Superior temporal gyrus (tissue), 1 donor: ENCODE measurements at regions not wholly inside any gene's neighbourhood (a gene's known extent, or its start where the extent isn't known, plus 50 kb on each side); places are given as distances from the start of the nearest gene placed in this dataset.

Source experiments
- DNase-seq: peaks from one replicate; pipeline ENCODE4 v3.0.0-alpha.2; 2016; ENCODE audit errors: extremely low spot score

GRCh38 chr12:115032521-115032920 is 348.5 kb upstream of the TBX3 start:
- DNase-seq: no peak

GRCh38 chr12:115030017-115030416 is 346.0 kb upstream of the TBX3 start:
- no peak for DNase-seq

DNA sequence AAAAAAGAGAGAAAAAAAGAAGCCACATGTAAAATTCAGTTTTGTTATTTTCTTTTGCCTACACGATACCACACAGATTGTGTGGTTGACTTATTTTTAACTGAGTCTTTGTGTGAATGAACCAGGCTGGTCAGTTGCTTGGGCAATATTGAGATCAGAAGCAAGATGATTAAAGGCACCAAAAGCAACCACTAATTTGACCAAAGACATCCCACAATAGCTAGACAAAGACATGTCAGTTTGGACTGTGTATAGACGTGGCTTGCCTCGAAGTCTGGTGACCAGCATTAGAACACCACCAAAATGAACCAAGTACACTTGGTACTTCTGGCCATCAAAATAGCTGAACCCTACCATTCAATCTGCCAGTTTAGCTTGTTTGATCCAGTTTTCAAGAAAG is 340.6 kb upstream of the TBX3 start:
- DNase-seq: no peak

DNA sequence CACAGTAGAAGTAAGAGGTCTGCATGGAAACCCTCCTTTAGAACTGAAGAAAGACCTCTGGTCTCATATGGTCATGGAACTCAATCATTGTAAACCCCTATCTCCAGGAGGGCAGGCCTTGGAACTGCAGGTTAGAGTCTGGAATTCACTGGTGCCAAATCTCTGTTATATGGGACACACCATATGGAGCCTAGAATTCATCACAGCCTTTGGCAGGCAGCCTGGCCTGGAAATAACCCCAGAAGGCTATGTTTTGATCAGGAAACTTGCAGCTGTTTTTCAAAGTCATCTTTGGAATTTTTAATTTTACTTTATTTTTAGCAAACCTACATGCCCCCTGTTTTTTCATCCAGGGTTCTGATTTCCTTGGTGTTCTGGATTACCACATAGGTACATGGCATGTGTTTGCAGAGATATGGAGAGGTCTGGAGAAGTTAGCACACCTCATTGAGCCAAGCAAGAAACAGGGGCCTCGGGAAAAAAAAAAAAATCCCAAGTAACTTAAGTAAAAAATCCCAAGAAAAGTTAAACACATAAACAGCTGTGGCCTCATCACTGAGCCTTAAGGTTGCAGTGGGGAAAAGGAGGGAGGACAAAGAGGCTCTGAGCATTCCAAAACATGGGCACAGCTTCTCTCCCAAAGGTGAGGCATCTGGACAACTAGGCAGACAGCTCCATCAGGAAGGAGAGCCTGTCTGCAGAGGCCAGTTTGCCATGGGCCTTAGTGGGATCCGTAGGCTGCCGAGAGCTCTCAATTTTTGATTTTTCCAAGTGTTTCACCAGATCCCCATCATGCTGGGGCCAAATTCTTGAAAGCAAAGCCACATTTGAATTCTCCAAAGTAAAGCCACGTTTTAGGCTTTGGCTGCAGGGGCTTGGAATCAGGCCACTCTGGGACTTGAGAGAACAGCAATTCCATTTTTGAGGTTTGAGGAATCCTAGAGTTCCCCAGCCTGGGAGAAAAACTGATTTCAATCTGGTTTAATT is 339.6 kb upstream of the TBX3 start:
- DNase-seq: peak; percentile 30

- no peak for DNase-seq
Measured at GRCh38 chr12:115020091-115020490, 336.1 kb upstream of the TBX3 start.

DNA sequence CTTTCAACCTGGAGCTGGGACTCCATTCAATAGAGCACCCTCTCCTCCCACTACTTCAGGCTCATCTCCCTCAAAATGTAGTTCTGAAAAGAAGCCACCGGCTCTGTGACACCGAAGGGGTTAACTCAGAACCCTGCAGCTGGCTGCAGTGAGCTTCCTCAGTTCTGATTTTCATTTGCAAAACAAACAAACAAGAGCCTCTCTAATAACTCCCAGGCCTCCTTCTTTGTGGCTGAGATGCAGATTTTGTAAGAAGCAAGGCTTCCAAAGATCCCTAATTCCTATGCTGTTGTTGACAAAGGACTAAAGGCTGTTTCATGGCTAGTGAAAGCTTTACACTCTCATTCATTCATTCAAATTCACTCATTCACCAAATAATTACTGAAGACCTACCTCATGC is 333.4 kb upstream of the TBX3 start:
- DNase-seq: no peak

DNA sequence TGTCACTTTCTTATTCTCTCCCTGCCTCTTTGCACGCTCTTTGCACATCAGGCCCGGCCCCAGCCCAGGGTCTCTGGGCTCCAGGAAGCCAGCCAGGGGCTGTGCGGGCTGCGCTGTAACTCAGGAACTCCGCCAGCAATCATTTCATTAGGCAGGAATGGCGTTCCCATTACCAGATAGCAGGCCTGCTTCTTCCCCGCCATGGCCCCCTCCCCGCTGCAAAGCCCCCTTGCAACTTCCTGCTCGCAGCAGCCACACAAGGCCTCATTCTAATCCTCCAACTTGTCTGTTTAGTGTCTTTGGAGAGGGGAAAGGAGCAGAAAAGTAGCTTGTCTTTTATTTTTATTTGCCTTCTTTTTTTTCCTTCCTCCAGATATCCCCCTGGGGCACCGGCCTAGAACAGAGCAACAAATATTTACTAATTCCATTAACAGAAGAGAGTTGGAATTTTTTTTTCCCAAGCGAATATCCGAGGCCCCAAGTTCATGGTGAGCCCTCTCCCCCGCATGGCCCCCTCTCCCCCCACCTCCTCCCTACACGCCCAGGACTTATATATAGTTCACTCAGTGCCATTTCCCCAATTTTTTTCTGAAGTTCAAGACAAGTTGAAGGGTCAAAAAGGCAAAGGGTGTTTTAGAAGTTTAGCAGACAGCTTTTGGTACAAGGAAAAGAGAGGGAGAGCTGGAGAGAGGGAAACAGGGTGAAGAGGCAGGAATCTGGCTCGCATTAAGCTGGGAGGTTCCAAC is 329.4 kb upstream of the TBX3 start:
- no peak for DNase-seq

- DNase-seq: no peak
Measured at GRCh38 chr12:115012861-115013235, 328.9 kb upstream of the TBX3 start.

DNA sequence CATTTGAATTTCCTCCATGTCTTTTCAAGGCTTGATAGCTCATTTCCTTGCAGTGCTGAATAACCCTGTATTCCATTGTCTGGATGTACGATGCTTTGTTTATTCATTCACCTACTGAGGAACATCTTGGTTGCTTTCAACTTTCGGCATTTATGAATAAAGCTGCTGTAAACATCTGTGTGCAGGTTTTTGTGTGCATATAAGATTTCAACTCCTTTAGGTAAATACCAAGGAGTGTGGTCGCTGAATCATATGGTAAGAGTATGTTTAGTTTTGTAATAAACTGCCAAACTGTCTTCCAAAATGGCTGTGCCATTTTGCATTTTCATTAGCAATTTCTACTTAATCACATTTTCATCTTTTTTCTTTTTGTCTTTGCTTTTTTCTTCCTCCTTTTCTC is 327.7 kb upstream of the TBX3 start:
- no peak for DNase-seq

- DNase-seq: no peak
Measured at GRCh38 chr12:115010324-115010995, 326.5 kb upstream of the TBX3 start.

DNA sequence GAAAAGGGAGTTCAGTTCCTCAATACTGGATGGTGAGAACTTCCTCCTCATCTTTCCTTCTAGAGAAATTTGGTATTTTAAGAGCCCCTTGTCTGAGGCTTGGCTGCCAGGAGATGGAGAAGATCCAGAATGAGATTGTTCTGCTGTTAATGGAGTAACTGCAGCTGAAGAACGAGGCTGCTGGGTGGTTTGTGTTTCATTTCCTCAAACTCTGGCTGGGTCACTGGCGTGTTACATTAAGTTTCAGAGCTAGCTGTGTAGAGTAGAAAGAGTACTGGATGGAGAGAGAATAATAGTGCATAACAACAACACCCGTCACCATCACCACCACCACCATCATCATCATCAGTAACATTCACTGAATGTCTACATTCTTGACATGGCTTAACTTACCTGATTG is 325.0 kb upstream of the TBX3 start:
- no peak for DNase-seq

DNA sequence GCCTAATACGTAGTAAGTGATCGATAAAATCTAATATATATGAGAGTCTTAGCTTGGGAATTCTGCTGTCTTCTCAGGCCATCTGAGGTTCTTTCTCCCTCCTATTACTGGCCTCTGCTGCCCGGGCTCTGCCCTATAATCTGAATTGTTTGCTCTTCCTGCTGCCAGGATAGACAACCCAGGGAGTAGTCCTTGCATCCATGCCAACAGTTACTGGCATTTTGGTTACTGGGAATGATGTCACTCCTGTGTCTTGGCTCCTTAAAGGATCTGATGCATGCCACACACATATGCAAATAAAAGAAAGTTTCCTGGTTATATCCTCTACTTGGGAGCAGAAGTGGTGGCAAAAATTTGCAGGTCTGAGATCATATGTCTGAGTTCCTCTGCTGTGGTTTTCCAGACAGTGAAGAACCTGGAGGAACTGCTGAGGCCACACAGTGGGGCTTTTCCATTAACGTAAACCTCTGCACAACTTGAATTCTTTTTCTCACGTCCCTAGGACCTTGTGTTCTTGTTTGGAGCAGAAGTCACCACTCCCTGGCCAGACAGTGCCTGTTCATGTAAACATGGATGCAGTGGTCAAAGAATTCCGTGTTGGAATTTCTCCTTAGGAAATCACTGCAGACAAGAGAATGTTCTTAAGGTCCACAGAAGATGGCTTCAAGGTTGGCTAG is 320.6 kb upstream of the TBX3 start:
- no peak for DNase-seq

GRCh38 chr12:115002434-115002833 is 318.5 kb upstream of the TBX3 start:
- no peak for DNase-seq

DNA sequence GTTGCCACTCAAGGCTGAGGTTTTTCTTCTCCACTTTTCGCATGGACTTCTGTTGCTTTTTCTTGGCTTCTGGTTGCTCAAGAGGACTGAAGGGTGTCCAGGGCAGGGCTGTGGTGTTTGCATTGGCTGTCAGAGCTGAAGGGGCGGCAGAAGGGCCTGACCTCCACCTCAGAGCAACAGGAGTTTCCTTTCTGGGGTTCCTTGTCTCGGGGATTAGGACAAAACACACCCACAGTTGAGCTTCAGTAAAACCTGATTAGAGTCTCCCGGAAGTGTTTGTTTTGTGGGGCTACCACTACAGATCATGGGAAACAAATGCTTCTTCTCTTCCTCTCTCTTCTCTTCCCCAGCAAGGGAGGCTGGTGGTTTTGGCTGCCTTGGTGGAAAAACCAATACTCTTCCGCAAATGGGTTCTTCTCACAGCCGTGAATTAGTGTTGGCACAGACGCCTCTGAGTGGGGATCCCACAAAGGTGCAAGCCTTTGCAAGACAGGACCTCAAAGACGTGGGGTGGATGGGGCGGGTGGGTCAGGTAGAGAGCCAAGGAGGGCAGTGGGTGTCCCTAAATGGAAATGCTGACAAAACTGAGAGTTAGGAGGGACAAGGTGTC is 317.7 kb upstream of the TBX3 start:
- no peak for DNase-seq

GRCh38 chr12:115000038-115000437 is 316.1 kb upstream of the TBX3 start:
- no peak for DNase-seq

DNA sequence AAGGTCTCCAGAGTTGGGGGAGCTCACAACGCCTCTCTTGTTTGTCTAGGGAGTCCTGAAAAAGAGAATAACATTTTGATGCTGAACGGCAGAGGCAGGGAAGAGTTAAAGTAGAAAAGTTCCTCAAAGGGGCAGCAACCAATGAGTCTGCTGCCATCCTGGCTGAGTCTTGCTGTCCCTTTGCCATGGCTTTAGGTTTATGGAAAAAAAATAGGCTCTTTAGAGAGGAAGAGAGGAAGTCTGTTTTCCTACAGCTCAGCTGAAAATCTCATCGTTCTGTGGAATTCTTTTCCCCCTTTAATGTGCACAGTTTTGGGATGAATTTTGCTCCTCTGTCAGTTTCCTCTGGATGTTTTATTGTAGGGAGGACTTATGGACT is 314.8 kb upstream of the TBX3 start:
- DNase-seq: no peak

GRCh38 chr12:114998118-114998749 is 314.3 kb upstream of the TBX3 start:
- DNase-seq: no peak

GRCh38 chr12:114996382-114996781 is 312.4 kb upstream of the TBX3 start:
- DNase-seq: no peak

DNA sequence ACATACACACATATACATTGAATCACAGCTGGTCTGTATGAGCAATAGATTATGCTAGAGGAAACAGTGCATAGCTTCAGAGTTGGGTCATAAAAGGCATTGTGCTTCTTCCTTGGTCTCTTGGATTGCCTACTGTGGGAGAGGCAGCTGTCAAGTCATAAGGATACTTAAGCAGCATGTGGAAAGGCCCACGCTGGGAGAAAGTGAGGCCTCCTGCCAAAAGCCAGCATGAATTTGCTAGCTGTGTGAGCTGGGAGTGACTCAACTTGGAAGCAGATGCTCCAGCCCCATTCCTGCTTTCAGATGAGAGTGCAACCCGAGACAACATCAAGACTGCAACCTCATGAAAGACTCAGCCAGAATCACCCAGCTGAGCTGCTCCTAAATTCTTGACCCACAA is 311.9 kb upstream of the TBX3 start:
- no peak for DNase-seq

DNA sequence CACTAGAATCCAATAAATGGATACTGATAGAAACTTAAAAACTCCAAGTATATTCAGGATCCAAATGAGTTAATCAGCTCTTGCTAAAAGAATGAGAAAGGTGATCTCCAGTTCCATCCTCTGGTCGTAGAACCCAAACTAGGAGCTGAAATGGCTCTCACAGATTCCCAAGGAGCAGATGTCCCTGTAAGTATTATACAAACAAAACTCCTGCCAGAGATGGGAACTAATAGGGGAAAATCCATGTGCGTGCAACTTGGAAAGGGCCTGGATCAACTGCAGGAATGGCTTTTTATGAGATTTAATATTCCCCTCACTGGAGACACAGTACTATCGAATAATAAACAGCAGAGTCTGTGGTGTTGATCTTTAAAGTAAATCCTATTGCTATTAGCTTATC is 309.2 kb upstream of the TBX3 start:
- no peak for DNase-seq

GRCh38 chr12:114992443-114992842 is 308.5 kb upstream of the TBX3 start:
- no peak for DNase-seq
